NCI-H1105 treated with DMSO at 0.1 percent for 48 hours (cell line): ENCODE measurements at regions not wholly inside any gene's neighbourhood (a gene's known extent, or its start where the extent isn't known, plus 50 kb on each side); places are given as distances from the start of the nearest gene placed in this dataset.

Experiments
- DNase-seq: peaks from one replicate; lab custom pipeline; 2025; lab: John Stamatoyannopoulos, UW

- no peak for DNase-seq
Measured at GRCh38 chr12:74483057-74483456, 54.6 kb upstream of the ATXN7L3B start.
